ENCODE measurements at regions not wholly inside any gene's neighbourhood (a gene's known extent, or its start where the extent isn't known, plus 50 kb on each side); places are given as distances from the start of the nearest gene placed in this dataset.

- DNase-seq (ENCODE audit: low read depth): no peak
- TF ChIP-seq CTCF (IDR thresholded peaks at IDR 0.05; ENCODE audit: low read depth, low read length, missing control alignments): no peak
- in situ Hi-C loops (cut with HindIII; ENCODE audit: low sequenced_read_pairs): no loop called here
- H3K4me3 ChIP-seq (ENCODE audit: low read depth, low read length): no peak overlapping the region
Measured at GRCh38 chr2:136495636-136496035, 269.7 kb upstream of the THSD7B start.

- no peak overlapping the region for H3K4me3 ChIP-seq (ENCODE audit: low read depth, low read length)
- in situ Hi-C loops (cut with HindIII; ENCODE audit: low sequenced_read_pairs): no loop called here
- TF ChIP-seq CTCF (IDR thresholded peaks at IDR 0.05; ENCODE audit: low read depth, low read length, missing control alignments): no peak
- DNase-seq (ENCODE audit: low read depth): no peak
Measured at GRCh38 chr2:136492901-136493300, 272.4 kb upstream of the THSD7B start.

GRCh38 chr2:136490100-136490499 lies 275.2 kb upstream of the THSD7B start:
- TF ChIP-seq CTCF (IDR thresholded peaks at IDR 0.05; ENCODE audit: low read depth, low read length, missing control alignments): no peak
- in situ Hi-C loops (cut with HindIII; ENCODE audit: low sequenced_read_pairs): no loop called here
- DNase-seq (ENCODE audit: low read depth): no peak
- H3K4me3 ChIP-seq (ENCODE audit: low read depth, low read length): no peak overlapping the region

GRCh38 chr2:136487421-136487820 lies 277.9 kb upstream of the THSD7B start:
- no peak for TF ChIP-seq CTCF (IDR thresholded peaks at IDR 0.05; ENCODE audit: low read depth, low read length, missing control alignments)
- no peak overlapping the region for H3K4me3 ChIP-seq (ENCODE audit: low read depth, low read length)
- in situ Hi-C loops (cut with HindIII; ENCODE audit: low sequenced_read_pairs): no loop called here
- DNase-seq (ENCODE audit: low read depth): no peak

GRCh38 chr2:136486115-136486514 lies 279.2 kb upstream of the THSD7B start:
- in situ Hi-C loops (cut with HindIII; ENCODE audit: low sequenced_read_pairs): no loop called here
- H3K4me3 ChIP-seq (ENCODE audit: low read depth, low read length): no peak overlapping the region
- TF ChIP-seq CTCF (IDR thresholded peaks at IDR 0.05; ENCODE audit: low read depth, low read length, missing control alignments): no peak
- DNase-seq (ENCODE audit: low read depth): no peak

GRCh38 chr2:136482966-136483365 lies 282.4 kb upstream of the THSD7B start:
- no peak for DNase-seq (ENCODE audit: low read depth)
- no peak for TF ChIP-seq CTCF (IDR thresholded peaks at IDR 0.05; ENCODE audit: low read depth, low read length, missing control alignments)
- H3K4me3 ChIP-seq (ENCODE audit: low read depth, low read length): no peak overlapping the region
- in situ Hi-C loops (cut with HindIII; ENCODE audit: low sequenced_read_pairs): no loop called here

GRCh38 chr2:136482006-136482405 lies 283.3 kb upstream of the THSD7B start:
- no peak overlapping the region for H3K4me3 ChIP-seq (ENCODE audit: low read depth, low read length)
- in situ Hi-C loops (cut with HindIII; ENCODE audit: low sequenced_read_pairs): no loop called here
- TF ChIP-seq CTCF (IDR thresholded peaks at IDR 0.05; ENCODE audit: low read depth, low read length, missing control alignments): no peak
- DNase-seq (ENCODE audit: low read depth): no peak

All from astrocyte of the cerebellum (primary cell).